GM21786 (cell line): ENCODE measurements at regions not wholly inside any gene's neighbourhood (a gene's known extent, or its start where the extent isn't known, plus 50 kb on each side); places are given as distances from the start of the nearest gene placed in this dataset.
"Not testable (repeated sequence)": the region's sequence is repeated elsewhere in the genome, so short reads cannot be mapped to it uniquely, and the experiment has no call there.

ENCODE experiments used
- ATAC-seq: cut with Tn5 transposase; IDR thresholded peaks from one replicate; pipeline ENCODE4 v1.9.1; 2021; ENCODE audit not compliant: unreplicated experiment

DNA sequence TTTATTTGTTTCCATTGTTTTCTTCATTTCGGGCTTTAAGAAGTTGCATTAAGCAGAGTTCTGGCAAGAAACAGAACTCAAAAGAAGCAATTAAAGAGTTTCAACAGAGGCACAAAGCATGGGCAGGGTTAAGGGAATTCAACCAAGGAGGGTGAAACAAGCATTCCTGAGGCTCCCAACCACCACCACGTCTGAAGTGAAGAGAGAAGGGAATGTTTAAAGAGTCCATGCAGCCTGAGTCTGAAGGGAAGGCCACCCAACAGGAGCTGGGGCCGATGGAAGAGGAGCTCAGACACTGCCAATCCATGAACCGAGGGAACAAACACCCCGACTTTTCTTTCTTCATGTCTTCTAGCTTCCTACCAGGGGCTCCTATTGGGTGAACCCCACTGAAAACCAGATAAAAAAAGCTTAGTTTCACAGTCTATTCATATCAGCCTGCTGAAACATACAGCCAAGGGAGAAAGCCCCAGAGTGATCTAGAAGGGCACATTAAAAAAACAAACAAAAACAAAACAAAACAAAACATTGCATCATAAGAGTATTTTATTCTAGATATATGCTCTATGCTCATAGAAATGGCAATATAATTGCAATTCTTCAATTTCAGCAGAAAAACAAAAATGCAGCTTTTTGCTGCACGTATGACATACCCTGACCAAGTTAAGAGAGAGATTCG lies 592.1 kb downstream of the TTLL7 start:
- not testable (repeated sequence) for ATAC-seq

DNA sequence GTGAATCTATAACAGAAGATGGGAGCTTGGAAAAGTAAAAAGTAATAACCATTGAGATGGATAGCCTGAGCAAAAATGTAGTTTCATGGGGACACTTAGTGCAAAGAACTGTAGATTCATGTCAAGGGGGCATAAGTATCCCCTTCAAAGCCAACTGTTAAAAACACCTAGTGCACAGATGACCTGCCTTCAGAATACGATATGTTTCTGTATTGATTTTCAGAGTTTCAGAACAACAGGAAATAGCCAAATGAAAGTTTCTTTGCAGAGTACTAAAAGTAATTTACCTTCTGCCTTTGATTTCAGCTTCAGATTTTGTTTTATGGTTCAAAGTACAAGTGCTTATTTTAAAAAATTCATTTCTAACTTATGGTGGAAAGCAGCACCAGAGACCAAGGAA lies 593.1 kb downstream of the TTLL7 start:
- peak; percentile 58 for ATAC-seq

GRCh38 chr1:83403500-83403899 lies 595.4 kb downstream of the TTLL7 start:
- ATAC-seq, result not testable (repeated sequence)

GRCh38 chr1:83401146-83401545 lies 597.8 kb downstream of the TTLL7 start:
- ATAC-seq, result not testable (repeated sequence)

DNA sequence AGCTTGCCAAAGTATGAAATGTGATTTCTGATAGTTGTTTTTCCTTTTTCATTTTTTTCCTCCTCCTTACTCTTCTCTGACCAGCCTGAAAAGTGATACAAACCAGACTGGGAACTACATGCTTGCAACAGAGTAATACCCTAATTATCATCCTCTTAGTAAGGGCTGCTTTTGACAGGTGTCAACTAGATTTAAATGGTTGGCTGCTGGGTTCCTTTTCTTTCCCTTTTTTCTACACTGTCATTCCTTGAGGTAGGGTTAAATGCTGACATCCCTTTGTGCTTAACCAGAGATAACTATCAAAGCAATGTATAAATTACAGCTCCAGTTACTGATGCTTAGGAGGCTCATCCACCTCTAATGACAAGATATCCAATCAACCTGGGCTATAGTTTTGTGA lies 598.8 kb downstream of the TTLL7 start:
- ATAC-seq, result not testable (repeated sequence)

GRCh38 chr1:83398125-83398524 lies 600.8 kb downstream of the TTLL7 start:
- not testable (repeated sequence) for ATAC-seq

- ATAC-seq, result not testable (repeated sequence)
Observed at GRCh38 chr1:83395130-83395529, 603.8 kb downstream of the TTLL7 start.

GRCh38 chr1:83386946-83387345 lies 612.0 kb downstream of the TTLL7 start:
- not testable (repeated sequence) for ATAC-seq

GRCh38 chr1:83383107-83383506 lies 615.8 kb downstream of the TTLL7 start:
- ATAC-seq, result not testable (repeated sequence)

- not testable (repeated sequence) for ATAC-seq
Observed at GRCh38 chr1:83373018-83373417, 625.9 kb downstream of the TTLL7 start.

DNA sequence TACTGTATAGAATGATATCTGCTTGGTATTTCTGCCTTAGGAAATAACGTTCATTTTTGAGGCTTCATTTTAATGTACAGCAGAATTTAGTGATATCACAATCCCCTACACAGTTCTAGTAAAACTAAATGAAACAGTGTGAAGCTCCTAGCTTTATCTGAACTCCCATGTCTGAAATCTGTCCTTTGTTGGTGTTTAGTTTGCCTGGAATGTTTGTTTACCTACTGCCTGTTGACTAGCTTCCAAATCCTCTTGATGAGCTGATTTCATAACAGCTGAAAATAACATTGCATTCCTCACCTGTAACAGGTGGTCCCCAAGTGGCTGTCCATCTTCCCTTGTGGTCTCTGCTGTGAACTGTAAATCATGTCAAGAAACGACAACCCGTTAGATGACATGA lies 629.1 kb downstream of the TTLL7 start:
- ATAC-seq, result not testable (repeated sequence)

GRCh38 chr1:83365320-83365719 lies 633.6 kb downstream of the TTLL7 start:
- ATAC-seq, result not testable (repeated sequence)

DNA sequence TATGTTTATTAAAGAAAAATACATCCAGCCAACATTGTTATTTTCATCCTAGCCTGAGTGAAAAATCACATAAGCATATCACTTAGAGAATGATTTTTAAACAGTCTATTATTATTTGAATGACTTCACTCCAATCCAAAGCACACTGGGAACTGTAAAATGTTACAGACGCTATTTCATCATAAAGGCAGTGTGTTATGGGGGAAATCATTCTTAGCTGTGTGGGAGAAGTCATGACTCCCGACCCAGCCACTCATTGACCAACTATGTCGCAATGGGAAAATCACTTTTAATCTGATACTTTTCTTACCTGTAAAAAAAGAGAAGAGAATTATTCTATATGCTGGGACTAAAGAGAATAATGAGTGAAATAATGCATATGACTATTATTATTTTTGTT lies 653.6 kb downstream of the TTLL7 start:
- not testable (repeated sequence) for ATAC-seq

- ATAC-seq, result not testable (repeated sequence)
Observed at GRCh38 chr1:83343767-83344166, 655.2 kb downstream of the TTLL7 start.

- not testable (repeated sequence) for ATAC-seq
Observed at GRCh38 chr1:83342995-83343394, 655.9 kb downstream of the TTLL7 start.

DNA sequence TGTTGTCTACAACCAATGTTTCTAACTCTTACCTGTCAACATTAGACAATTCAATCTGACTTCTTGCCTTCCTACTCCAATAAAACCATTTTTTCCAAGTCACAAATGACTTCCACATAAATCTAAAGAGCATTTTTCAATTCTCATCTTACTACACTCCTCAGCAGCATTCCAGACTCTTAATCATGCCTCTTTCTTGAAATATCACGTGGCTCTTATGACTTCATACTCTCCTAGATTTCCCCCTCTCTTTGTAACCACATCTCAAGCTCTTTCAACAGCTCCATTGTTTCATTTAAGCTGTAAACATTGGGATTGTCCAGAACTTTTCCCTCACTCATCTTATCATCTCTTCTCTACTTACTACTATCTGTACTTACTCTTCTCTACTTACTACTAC lies 666.6 kb downstream of the TTLL7 start:
- ATAC-seq, result not testable (repeated sequence)

DNA sequence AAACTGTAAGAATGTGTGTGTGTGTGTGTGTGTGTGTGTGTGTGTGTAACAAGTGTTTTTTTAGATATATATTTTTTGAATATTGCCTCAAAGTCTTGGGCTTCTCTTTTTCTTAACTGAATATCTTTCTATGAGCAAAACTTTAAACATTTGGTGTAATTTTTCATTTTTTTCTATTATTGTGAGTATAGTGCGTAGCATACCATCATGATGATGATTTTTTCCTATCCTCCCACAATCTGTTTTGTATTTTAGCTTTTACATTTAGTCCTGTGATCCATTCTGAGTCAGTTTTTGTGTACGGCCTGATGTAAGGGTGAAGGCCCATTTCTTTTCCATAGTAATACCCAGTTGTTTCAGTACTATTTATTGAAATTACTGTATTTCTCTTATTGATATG lies 680.6 kb downstream of the TTLL7 start:
- ATAC-seq, result no peak

DNA sequence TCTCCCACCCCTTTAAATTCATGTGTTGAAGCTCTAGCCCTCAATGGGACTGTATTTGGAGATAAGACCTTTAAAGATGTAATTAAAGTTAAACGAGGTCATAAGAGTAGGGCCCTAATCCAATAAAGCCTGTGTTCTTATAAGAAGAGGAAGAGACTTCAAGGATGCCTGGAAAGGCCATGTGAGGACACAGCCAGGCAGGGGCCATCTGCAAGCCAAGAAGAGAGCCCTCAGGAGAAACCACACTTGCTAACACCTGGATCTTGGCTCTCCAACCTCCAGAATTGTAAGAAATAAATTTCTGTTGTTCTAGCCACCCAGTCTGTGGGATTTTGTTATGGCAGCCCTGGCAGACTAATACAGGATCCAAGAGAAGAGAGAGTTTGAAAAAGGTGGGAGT lies 683.5 kb downstream of the TTLL7 start:
- ATAC-seq, result not testable (repeated sequence)

DNA sequence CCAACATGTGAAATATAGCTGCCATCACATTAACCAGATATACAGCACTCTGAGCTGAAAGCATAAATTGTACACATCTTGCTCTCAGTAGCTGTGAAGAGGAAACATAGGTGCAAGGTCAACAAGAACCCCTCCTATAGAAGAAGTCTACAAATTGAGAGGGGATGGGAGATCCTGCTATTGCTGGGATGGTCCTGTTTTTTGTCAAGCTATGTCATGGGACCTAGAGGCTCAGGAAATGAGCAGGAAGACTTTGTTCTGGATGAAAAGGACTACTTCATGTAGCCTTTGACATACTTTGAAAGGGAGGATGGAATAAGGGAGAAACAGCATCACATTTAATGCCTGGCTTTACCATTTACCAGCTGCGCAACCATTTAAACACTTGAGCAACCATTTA lies 688.8 kb downstream of the TTLL7 start:
- ATAC-seq, result not testable (repeated sequence)

GRCh38 chr1:83309035-83309434 lies 689.9 kb downstream of the TTLL7 start:
- ATAC-seq, result not testable (repeated sequence)

GRCh38 chr1:83306811-83307210 lies 692.1 kb downstream of the TTLL7 start:
- not testable (repeated sequence) for ATAC-seq

- ATAC-seq, result not testable (repeated sequence)
Observed at GRCh38 chr1:83295594-83295993, 703.3 kb downstream of the TTLL7 start.

GRCh38 chr1:83287391-83287790 lies 711.5 kb downstream of the TTLL7 start:
- not testable (repeated sequence) for ATAC-seq
